A172 (cell line): ENCODE measurements at regions not wholly inside any gene's neighbourhood (a gene's known extent, or its start where the extent isn't known, plus 50 kb on each side); places are given as distances from the start of the nearest gene placed in this dataset.
"Not testable (repeated sequence)": the region's sequence is repeated elsewhere in the genome, so short reads cannot be mapped to it uniquely, and the experiment has no call there.

Source experiments
- DNase-seq: peaks from one replicate; pipeline ENCODE4 v3.0.0-alpha.2; 2015; ENCODE audit warnings: low spot score

- no peak for DNase-seq
Measured at GRCh38 chr20:22529150-22530019, 55.0 kb downstream of the FOXA2 start.

GRCh38 chr20:22526512-22527012 is 57.8 kb downstream of the FOXA2 start:
- no peak for DNase-seq

GRCh38 chr20:22525821-22526220 is 58.6 kb downstream of the FOXA2 start:
- no peak for DNase-seq

- DNase-seq: no peak
Measured at GRCh38 chr20:22525069-22525820, 59.1 kb downstream of the FOXA2 start.

- DNase-seq: no peak
Measured at GRCh38 chr20:22524393-22525015, 59.9 kb downstream of the FOXA2 start.

GRCh38 chr20:22523499-22524392 is 60.6 kb downstream of the FOXA2 start:
- no peak for DNase-seq

GRCh38 chr20:22523128-22523498 is 61.3 kb downstream of the FOXA2 start:
- no peak for DNase-seq

- no peak for DNase-seq
Measured at GRCh38 chr20:22522701-22523100, 61.7 kb downstream of the FOXA2 start.

GRCh38 chr20:22521940-22522339 is 62.4 kb downstream of the FOXA2 start:
- not testable (repeated sequence) for DNase-seq

- DNase-seq: no peak
Measured at GRCh38 chr20:22520381-22520780, 64.0 kb downstream of the FOXA2 start.

GRCh38 chr20:22515264-22515663 is 69.1 kb downstream of the FOXA2 start:
- DNase-seq: no peak

- no peak for DNase-seq
Measured at GRCh38 chr20:22513574-22513973, 70.8 kb downstream of the FOXA2 start.

GRCh38 chr20:22512911-22513489 is 71.4 kb downstream of the FOXA2 start:
- no peak for DNase-seq

GRCh38 chr20:22511943-22512910 is 72.1 kb downstream of the FOXA2 start:
- DNase-seq: peak; percentile 66

- no peak for DNase-seq
Measured at GRCh38 chr20:22509843-22510147, 74.6 kb downstream of the FOXA2 start.

GRCh38 chr20:22509090-22509842 is 75.1 kb downstream of the FOXA2 start:
- DNase-seq: no peak

GRCh38 chr20:22508426-22508825 is 75.9 kb downstream of the FOXA2 start:
- no peak for DNase-seq

- DNase-seq: no peak
Measured at GRCh38 chr20:22507240-22507961, 77.0 kb downstream of the FOXA2 start.

GRCh38 chr20:22506827-22507226 is 77.5 kb downstream of the FOXA2 start:
- DNase-seq: no peak
